ENCODE measurements at regions not wholly inside any gene's neighbourhood (a gene's known extent, or its start where the extent isn't known, plus 50 kb on each side); places are given as distances from the start of the nearest gene placed in this dataset.

DNA sequence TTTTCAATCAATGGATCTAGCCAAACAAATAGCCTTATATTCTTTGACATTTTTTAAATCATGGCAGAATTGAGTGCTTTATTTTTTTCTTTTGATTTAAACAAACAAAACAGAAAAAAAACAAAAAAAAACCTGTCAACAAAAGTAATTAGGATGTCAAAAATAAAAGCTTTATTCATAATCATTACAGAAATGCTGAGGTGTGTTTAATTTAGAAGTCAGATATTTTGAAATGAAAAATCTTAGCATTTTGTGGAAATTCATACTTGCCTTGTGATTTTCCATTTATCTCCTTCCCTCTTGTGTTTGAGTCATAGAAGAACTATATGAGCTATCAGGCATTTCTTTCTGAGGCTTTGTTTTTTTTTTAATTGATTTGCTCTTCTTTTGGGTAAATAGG, 387.0 kb upstream of the STXBP6 start:
- H3K36me3 ChIP-seq (ENCODE audit: insufficient read depth, low read length) = no peaks in the 10 kb centered on the region

DNA sequence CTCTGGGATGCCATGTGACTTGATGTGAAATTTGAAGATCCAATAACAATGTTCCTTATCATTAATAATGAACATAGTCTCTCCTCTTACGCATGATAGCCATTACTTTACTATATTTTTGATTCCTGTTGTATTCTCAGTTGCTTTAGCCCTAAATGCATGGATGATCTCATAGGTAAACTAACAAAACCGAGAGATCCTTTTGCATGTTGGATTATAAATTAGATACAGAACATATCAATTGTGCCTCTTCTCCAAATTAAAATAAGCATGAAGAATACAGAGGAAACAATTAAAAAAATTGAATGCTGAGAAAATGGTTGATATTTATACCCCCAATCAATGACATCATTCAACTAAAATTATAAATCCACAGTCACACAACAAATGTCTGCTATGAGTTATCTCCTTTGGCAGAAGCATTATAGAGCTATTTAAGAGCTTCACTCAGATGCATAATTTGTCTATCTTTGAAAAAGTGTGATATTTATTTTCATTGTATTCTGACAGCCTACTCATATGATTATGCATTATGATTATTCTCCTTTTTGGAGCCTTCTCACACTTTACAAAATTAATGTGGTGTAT, 386.4 kb upstream of the STXBP6 start:
- Histone ChIP-seq H3K9me3 (replicated peaks; ENCODE audit: low read length) (peaks cover under 1% of the 10 kb centered on the region), H3K9ac (ENCODE audit: low read depth, low read length) (no peak overlapping the region), H3K27me3 (ENCODE audit: control insufficient read depth, insufficient read depth, low read length) (no peaks in the 10 kb centered on the region), H3K4me1 (ENCODE audit: control insufficient read depth, insufficient read depth, low read length) (no peaks in the 10 kb centered on the region), H3K4me3 (ENCODE audit: low read length) (no peak overlapping the region), H3K36me3 (ENCODE audit: insufficient read depth, low read length) (no peaks in the 10 kb centered on the region), H3K4me2 (ENCODE audit: low read length) (no peak overlapping the region)

More for the DNA sequence above, 387.0 kb upstream of the STXBP6 start:
- Histone ChIP-seq H3K9me3 (replicated peaks; ENCODE audit: low read length) (peaks cover 4% of the 10 kb centered on the region), H3K27me3 (ENCODE audit: control insufficient read depth, insufficient read depth, low read length) (no peaks in the 10 kb centered on the region), H3K4me3 (ENCODE audit: low read length) (no peak overlapping the region), H3K4me1 (ENCODE audit: control insufficient read depth, insufficient read depth, low read length) (no peaks in the 10 kb centered on the region), H3K9ac (ENCODE audit: low read depth, low read length) (no peak overlapping the region), H3K4me2 (ENCODE audit: low read length) (no peak overlapping the region)

DNA sequence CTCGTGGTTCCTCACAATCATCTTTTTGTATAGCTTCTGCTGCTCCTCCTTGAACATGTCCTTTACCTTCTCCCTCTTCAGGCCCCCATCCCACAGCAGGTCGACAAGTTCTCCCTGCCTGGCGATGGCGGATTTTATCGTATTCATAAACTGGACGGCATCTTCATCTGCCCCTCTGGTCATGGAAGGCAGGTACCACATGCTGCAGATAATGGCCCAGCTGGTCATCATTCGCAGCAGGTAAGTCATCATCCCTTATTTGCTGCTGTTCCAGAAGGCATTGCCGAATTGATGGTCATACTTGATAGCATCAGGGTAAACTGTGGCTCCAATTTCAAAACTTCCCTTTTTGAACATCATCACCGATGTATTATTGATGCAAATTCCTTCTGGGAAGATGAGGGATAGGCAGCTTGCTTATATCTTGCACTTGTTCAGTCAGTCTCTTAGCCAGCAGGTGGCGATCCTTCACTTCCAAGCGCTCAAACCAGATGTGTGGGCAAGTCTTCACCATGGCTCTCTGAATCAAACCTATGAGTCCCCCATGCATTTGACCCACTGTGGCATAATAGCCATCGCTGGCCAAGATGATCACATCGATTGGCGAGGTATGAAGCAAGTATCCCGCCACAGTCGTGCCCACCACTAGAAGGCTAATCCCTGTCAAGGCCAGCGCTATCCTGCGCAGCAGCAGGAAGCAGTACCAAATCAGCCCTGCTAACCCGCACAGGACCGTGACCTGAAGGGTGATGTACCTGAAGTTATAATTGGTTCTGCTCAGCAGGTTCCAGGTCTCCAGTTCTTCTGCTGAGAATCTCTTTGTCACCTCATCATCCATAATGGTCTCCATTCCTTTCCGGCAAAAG, 381.5 kb upstream of the STXBP6 start:
- no peak overlapping the region for H3K4me2 ChIP-seq (ENCODE audit: low read length)
- H3K27me3 ChIP-seq (ENCODE audit: control insufficient read depth, insufficient read depth, low read length) = no peaks in the 10 kb centered on the region
- H3K9me3 ChIP-seq (replicated peaks; ENCODE audit: low read length) = peaks cover 7% of the 10 kb centered on the region
- H3K4me1 ChIP-seq (ENCODE audit: control insufficient read depth, insufficient read depth, low read length) = no peaks in the 10 kb centered on the region
- no peak overlapping the region for H3K9ac ChIP-seq (ENCODE audit: low read depth, low read length)
- H3K36me3 ChIP-seq (ENCODE audit: insufficient read depth, low read length) = no peaks in the 10 kb centered on the region
- no peak overlapping the region for H3K4me3 ChIP-seq (ENCODE audit: low read length)

DNA sequence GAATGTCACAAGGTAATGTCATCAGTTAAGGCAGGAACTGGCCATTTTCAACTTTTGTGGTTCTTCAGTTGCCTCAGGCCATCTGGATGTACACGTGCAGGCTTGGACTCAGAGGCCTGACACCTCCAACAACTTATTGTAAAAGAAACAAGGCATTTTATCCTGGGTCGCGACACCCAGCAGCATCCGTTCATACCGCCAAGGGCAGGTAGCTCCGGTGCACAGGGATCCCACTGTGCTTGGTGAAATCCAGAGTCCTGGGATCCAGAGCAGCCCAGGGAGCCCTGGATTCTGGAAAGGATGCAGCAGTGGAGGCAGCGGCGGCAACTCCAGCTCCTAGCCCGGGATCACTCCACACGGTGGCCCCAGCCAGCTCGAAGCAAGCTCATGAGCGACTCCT, 380.9 kb upstream of the STXBP6 start:
- Histone ChIP-seq H3K27me3 (ENCODE audit: control insufficient read depth, insufficient read depth, low read length) (no peaks in the 10 kb centered on the region), H3K4me2 (ENCODE audit: low read length) (no peak overlapping the region), H3K9ac (ENCODE audit: low read depth, low read length) (no peak overlapping the region), H3K4me1 (ENCODE audit: control insufficient read depth, insufficient read depth, low read length) (no peaks in the 10 kb centered on the region), H3K36me3 (ENCODE audit: insufficient read depth, low read length) (no peaks in the 10 kb centered on the region), H3K4me3 (ENCODE audit: low read length) (no peak overlapping the region), H3K9me3 (replicated peaks; ENCODE audit: low read length) (peaks cover 7% of the 10 kb centered on the region)

DNA sequence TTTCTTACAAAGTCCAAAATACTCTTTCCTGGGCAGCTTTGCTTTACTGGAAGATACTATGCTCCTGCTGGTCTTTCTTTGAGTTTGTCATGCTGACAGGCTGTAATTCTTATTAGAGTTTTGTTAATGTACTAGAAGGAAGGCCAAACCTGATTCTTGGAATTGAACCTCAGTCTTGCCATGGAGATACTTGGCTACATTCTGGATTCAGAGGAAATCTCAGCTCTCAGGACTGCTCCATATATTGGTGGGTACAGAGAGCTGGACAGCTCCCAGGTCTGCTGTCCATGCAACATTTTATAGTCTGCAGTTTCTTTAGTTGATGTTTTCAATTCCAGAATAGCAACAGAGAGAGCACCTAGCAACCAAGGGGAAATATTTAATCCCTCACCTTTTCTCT, 363.1 kb upstream of the STXBP6 start:
- no peak overlapping the region for H3K4me3 ChIP-seq (ENCODE audit: low read length)
- no peaks in the 10 kb centered on the region for H3K27me3 ChIP-seq (ENCODE audit: control insufficient read depth, insufficient read depth, low read length)
- no peaks in the 10 kb centered on the region for H3K4me1 ChIP-seq (ENCODE audit: control insufficient read depth, insufficient read depth, low read length)
- no peaks in the 10 kb centered on the region for H3K9me3 ChIP-seq (replicated peaks; ENCODE audit: low read length)
- no peaks in the 10 kb centered on the region for H3K36me3 ChIP-seq (ENCODE audit: insufficient read depth, low read length)
- no peak overlapping the region for H3K4me2 ChIP-seq (ENCODE audit: low read length)
- H3K9ac ChIP-seq (ENCODE audit: low read depth, low read length) = no peak overlapping the region

DNA sequence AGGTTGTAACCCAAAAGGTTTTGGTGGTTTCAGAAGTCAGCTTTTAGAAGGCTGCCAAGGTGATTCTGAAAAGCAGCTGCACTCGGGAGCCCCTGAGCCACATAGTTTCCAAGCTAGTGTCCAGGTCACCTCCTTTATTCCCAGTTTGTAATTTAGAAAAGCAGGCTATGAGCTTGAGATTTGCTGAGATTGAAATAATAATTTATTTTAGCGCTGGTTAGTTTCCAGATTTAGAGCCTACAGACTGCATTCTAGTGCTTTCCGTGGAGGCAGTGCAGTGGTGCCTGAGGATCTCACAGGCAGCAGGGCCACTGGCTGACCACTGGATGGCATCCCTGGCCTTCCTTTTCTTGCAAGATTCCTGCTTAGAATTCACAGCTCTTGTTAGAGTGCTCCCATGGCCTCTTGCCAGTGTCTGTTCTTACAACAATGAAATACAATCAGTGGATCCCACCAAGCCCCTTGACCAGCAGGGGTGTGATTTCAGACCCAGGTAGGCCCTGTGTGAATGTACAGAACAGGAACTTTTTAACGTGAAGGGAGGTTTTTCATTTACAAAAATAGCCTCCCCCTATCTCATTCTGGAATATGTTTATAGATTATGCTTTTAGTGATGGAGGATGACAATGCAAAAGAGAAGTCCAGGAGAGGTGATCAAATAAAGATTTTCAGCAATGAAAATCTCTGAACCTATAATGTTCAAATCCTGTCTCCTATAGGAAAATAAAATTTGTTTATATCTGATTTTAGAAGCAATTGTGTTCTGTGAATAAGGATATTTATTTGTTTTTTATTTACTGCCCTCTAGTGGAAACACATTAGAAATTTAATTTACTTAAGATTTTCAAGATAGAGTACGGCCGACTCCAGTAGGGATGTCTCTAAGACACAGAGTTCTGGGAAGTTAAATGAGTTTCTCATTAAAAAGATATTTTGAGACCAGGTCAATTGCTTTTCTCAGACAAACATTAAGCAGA, 362.1 kb upstream of the STXBP6 start:
- no peaks in the 10 kb centered on the region for H3K4me1 ChIP-seq (ENCODE audit: control insufficient read depth, insufficient read depth, low read length)
- H3K36me3 ChIP-seq (ENCODE audit: insufficient read depth, low read length) = no peaks in the 10 kb centered on the region
- H3K4me3 ChIP-seq (ENCODE audit: low read length) = no peak overlapping the region
- no peak overlapping the region for H3K9ac ChIP-seq (ENCODE audit: low read depth, low read length)
- H3K9me3 ChIP-seq (replicated peaks; ENCODE audit: low read length) = no peaks in the 10 kb centered on the region
- H3K27me3 ChIP-seq (ENCODE audit: control insufficient read depth, insufficient read depth, low read length) = no peaks in the 10 kb centered on the region
- no peak overlapping the region for H3K4me2 ChIP-seq (ENCODE audit: low read length)

DNA sequence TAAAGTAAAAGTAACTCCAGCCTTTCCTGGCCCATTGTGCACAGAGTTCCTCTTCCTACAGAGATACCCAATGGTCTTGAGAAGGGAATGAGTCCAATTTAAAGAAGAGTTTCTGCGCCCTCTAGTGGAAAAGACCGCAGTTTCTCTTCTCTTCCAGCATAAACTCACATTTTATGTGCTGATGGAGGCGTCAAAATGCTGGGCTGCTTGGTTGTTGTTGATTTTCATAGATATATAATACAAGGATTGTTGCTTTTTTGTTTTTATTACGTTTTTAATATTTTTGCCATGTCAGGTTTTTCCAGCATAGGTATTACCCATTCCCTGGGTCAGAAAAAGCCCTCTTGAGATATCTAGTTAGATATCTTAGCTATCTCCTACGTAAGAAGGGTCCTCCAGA, 356.9 kb upstream of the STXBP6 start:
- Histone ChIP-seq H3K4me2 (ENCODE audit: low read length) (no peak overlapping the region), H3K36me3 (ENCODE audit: insufficient read depth, low read length) (no peaks in the 10 kb centered on the region)

DNA sequence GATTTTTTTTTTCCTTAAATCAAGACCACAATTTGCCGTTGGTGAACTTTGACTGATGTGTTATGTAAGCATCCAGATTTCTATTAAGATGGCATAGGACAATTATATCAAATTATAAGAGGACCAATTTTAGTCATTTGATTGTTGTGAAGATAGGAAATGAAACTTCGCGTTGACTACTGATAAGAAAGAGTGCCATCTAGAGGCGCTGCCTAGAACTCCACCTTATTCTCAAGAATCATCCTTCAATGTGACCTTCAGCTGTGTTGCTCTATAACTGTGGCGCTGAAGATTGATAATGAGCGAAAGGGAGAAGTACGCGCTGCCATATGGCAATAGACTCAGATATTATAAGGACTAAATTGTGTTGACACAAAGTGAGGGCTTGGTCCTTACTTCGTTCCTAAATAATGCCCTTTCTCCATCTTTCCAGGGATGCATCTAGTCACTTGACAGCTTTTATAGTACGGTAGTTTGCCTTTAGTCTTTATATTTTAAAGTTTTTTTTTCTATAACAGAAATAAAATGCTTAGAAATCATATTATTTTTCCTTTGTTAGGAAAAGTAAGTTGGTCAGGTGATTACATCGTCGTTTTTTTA, 350.8 kb upstream of the STXBP6 start:
- Histone ChIP-seq H3K4me1 (ENCODE audit: control insufficient read depth, insufficient read depth, low read length) (no peaks in the 10 kb centered on the region), H3K27me3 (ENCODE audit: control insufficient read depth, insufficient read depth, low read length) (no peaks in the 10 kb centered on the region), H3K36me3 (ENCODE audit: insufficient read depth, low read length) (no peaks in the 10 kb centered on the region), H3K9ac (ENCODE audit: low read depth, low read length) (no peak overlapping the region), H3K4me3 (ENCODE audit: low read length) (no peak overlapping the region), H3K4me2 (ENCODE audit: low read length) (no peak overlapping the region), H3K9me3 (replicated peaks; ENCODE audit: low read length) (no peaks in the 10 kb centered on the region)

More for the DNA sequence above, 356.9 kb upstream of the STXBP6 start:
- no peaks in the 10 kb centered on the region for H3K4me1 ChIP-seq (ENCODE audit: control insufficient read depth, insufficient read depth, low read length)
- H3K9ac ChIP-seq (ENCODE audit: low read depth, low read length) = no peak overlapping the region
- no peaks in the 10 kb centered on the region for H3K27me3 ChIP-seq (ENCODE audit: control insufficient read depth, insufficient read depth, low read length)
- H3K9me3 ChIP-seq (replicated peaks; ENCODE audit: low read length) = no peaks in the 10 kb centered on the region
- no peak overlapping the region for H3K4me3 ChIP-seq (ENCODE audit: low read length)

DNA sequence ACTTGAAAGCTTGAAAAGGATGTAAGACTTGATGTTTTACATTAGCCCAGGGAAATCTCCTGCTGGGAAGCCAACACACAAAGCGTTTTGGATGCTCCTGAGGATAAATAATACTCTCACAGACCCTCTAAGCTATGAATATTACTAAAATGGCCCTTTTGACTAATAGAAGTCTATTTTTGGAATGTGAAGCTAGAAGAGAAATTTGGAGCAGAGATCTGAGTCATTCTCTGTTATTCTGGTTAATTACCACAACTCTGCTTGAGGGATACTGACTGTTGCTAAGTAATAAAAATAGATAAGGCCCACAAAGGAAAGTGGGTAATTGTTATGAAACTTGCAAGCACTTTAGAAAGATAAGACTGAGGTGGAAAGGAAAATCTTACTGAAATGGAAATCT, 346.2 kb upstream of the STXBP6 start:
- Histone ChIP-seq H3K27me3 (ENCODE audit: control insufficient read depth, insufficient read depth, low read length) (no peaks in the 10 kb centered on the region), H3K36me3 (ENCODE audit: insufficient read depth, low read length) (no peaks in the 10 kb centered on the region), H3K4me1 (ENCODE audit: control insufficient read depth, insufficient read depth, low read length) (no peaks in the 10 kb centered on the region), H3K4me2 (ENCODE audit: low read length) (no peak overlapping the region), H3K4me3 (ENCODE audit: low read length) (no peak overlapping the region), H3K9ac (ENCODE audit: low read depth, low read length) (no peak overlapping the region), H3K9me3 (replicated peaks; ENCODE audit: low read length) (no peaks in the 10 kb centered on the region)

DNA sequence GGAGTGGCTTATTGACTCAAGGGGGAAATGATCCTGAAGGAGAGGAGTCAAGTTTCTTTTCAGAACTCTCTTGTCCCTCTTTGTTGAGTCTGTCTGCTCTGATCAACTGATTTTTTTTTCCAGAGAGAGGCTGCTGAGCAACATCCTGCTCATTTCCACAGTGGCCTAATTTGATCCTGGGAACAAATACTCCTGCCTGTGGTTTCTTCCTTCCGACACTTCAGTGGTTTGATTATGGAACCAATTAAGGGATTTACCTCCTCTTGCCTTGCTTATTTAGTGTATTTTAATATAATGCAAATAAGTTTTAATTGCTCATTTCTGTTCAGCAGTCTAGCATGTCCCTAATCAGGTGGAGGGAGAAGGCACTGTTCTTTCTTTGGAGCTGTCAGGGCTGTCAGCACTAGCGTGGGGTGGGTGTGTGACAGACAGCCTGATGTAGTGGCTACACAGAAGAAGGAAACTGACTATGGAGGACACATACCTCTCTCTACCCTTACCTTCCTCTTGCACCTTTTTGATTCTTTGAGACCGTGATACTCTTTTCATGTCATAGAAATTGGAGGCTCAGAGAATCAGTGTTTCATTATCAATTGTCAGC, 344.9 kb upstream of the STXBP6 start:
- H3K4me1 ChIP-seq (ENCODE audit: control insufficient read depth, insufficient read depth, low read length) = no peaks in the 10 kb centered on the region
- H3K27me3 ChIP-seq (ENCODE audit: control insufficient read depth, insufficient read depth, low read length) = no peaks in the 10 kb centered on the region
- no peak overlapping the region for H3K9ac ChIP-seq (ENCODE audit: low read depth, low read length)
- no peak overlapping the region for H3K4me2 ChIP-seq (ENCODE audit: low read length)
- H3K36me3 ChIP-seq (ENCODE audit: insufficient read depth, low read length) = no peaks in the 10 kb centered on the region
- H3K4me3 ChIP-seq (ENCODE audit: low read length) = no peak overlapping the region
- no peaks in the 10 kb centered on the region for H3K9me3 ChIP-seq (replicated peaks; ENCODE audit: low read length)

DNA sequence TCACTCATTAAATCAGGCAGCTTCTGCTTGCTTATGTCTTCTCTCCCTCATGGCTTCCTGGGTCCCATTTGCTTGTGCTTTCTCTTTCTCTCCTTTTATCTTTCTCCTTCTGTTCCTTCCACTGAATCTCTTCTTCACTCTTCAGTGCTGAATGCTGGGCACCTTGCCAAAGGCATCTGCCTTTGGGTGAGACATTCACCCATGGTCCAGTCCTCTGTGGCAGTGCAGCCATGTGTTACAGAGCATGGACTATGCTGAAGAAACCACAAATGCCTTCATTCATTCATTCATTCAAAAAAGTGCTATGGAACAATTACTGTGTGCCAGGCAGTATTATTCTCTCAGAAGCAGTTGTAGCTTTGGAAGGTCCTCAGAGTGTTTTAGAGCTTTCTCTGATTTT, 344.4 kb upstream of the STXBP6 start:
- Histone ChIP-seq H3K4me1 (ENCODE audit: control insufficient read depth, insufficient read depth, low read length) (no peaks in the 10 kb centered on the region), H3K9ac (ENCODE audit: low read depth, low read length) (no peak overlapping the region), H3K4me3 (ENCODE audit: low read length) (no peak overlapping the region), H3K27me3 (ENCODE audit: control insufficient read depth, insufficient read depth, low read length) (no peaks in the 10 kb centered on the region), H3K9me3 (replicated peaks; ENCODE audit: low read length) (no peaks in the 10 kb centered on the region), H3K36me3 (ENCODE audit: insufficient read depth, low read length) (no peaks in the 10 kb centered on the region), H3K4me2 (ENCODE audit: low read length) (no peak overlapping the region)
